HCT116 (cell line): ENCODE measurements at regions not wholly inside any gene's neighbourhood (a gene's known extent, or its start where the extent isn't known, plus 50 kb on each side); places are given as distances from the start of the nearest gene placed in this dataset.

Source experiments
- ELF1 ChIP-seq: IDR thresholded peaks from 2 replicates; pipeline ENCODE4 v1.6.1; 2012; ENCODE audit warnings: low read depth, borderline replicate concordance
- TF ChIP-seq, protein P1 (sequence below), 3 experiments: fragments of 200-600 bp in 1 of 3; sonication (generic) in 1 of 3; IDR thresholded peaks in 2 of 3; conservative IDR thresholded peaks in 1 of 3; 2 replicates each; pipeline ENCODE4 v1.5.1; 2012 to 2017; ENCODE audit warnings: low read depth in 2 of 3, low read length in 2 of 3, antibody characterized with exemption in 1 of 3, borderline replicate concordance in 1 of 3, control low read depth in 1 of 3, mild to moderate bottlenecking in 1 of 3, mixed read lengths in 1 of 3, mixed run types in 1 of 3, moderate library complexity in 1 of 3; ENCODE audit not compliant: insufficient read depth in 1 of 3

- no peak for TF ChIP-seq ELF1
- TF ChIP-seq, protein P1, sequence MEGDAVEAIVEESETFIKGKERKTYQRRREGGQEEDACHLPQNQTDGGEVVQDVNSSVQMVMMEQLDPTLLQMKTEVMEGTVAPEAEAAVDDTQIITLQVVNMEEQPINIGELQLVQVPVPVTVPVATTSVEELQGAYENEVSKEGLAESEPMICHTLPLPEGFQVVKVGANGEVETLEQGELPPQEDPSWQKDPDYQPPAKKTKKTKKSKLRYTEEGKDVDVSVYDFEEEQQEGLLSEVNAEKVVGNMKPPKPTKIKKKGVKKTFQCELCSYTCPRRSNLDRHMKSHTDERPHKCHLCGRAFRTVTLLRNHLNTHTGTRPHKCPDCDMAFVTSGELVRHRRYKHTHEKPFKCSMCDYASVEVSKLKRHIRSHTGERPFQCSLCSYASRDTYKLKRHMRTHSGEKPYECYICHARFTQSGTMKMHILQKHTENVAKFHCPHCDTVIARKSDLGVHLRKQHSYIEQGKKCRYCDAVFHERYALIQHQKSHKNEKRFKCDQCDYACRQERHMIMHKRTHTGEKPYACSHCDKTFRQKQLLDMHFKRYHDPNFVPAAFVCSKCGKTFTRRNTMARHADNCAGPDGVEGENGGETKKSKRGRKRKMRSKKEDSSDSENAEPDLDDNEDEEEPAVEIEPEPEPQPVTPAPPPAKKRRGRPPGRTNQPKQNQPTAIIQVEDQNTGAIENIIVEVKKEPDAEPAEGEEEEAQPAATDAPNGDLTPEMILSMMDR (IDR thresholded peaks at IDR 0.05 in 2 of 3, conservative IDR thresholded peaks at IDR 0.05 in 1 of 3; ENCODE audit: borderline replicate concordance in 1 of 3, insufficient read depth in 1 of 3, low read depth in 2 of 3, low read length in 2 of 3), result no peak
Observed at GRCh38 chr10:130575756-130576285, 439.6 kb downstream of the GLRX3 start.
